NT2/D1 (cell line): ENCODE measurements at regions not wholly inside any gene's neighbourhood (a gene's known extent, or its start where the extent isn't known, plus 50 kb on each side); places are given as distances from the start of the nearest gene placed in this dataset.

Source experiments
- YY1 ChIP-seq: IDR thresholded peaks from 2 replicates; pipeline ENCODE4 v1.6.1; 2011; ENCODE audit not compliant: insufficient read length, insufficient read depth
- ZNF274 ChIP-seq: IDR thresholded peaks from 2 replicates; pipeline ENCODE4 v1.6.1; 2011; ENCODE audit warnings: mild to moderate bottlenecking, low read depth, low read length

- TF ChIP-seq ZNF274 (no peak), YY1 (no peak)
These were observed 183.9 kb downstream of the ETNK1 start for GRCh38 chr12:22808860-22809259.
